Activated CD8-positive, alpha-beta memory T cell treated with anti-CD3 and anti-CD28 coated beads, Interleukin-2, amount 50 U/mL, for 48 hours (primary cell): ENCODE measurements at regions not wholly inside any gene's neighbourhood (a gene's known extent, or its start where the extent isn't known, plus 50 kb on each side); places are given as distances from the start of the nearest gene placed in this dataset.

Source experiments
- DNase-seq: peaks from one replicate; pipeline ENCODE4 v3.0.0-alpha.2; 2020

- no peak for DNase-seq
Observed at GRCh38 chr10:4475827-4476490, 350.0 kb upstream of the AKR1E2 start.

- no peak for DNase-seq
Observed at GRCh38 chr10:4474829-4475228, 351.2 kb upstream of the AKR1E2 start.

GRCh38 chr10:4473977-4474376 lies 352.0 kb upstream of the AKR1E2 start:
- no peak for DNase-seq

GRCh38 chr10:4472190-4472904 lies 353.7 kb upstream of the AKR1E2 start:
- no peak for DNase-seq

GRCh38 chr10:4470231-4470835 lies 355.7 kb upstream of the AKR1E2 start:
- no peak for DNase-seq

GRCh38 chr10:4467481-4467880 lies 358.5 kb upstream of the AKR1E2 start:
- no peak for DNase-seq

- DNase-seq = no peak
Observed at GRCh38 chr10:4460267-4460666, 365.7 kb upstream of the AKR1E2 start.

GRCh38 chr10:4459531-4459930 lies 366.5 kb upstream of the AKR1E2 start:
- DNase-seq = no peak

GRCh38 chr10:4457597-4457996 lies 368.4 kb upstream of the AKR1E2 start:
- no peak for DNase-seq

- no peak for DNase-seq
Observed at GRCh38 chr10:4456776-4457175, 369.2 kb upstream of the AKR1E2 start.

GRCh38 chr10:4456279-4456678 lies 369.7 kb upstream of the AKR1E2 start:
- no peak for DNase-seq

GRCh38 chr10:4453950-4454349 lies 372.1 kb upstream of the AKR1E2 start:
- no peak for DNase-seq

GRCh38 chr10:4453276-4453675 lies 372.7 kb upstream of the AKR1E2 start:
- no peak for DNase-seq

GRCh38 chr10:4450981-4451908 lies 374.8 kb upstream of the AKR1E2 start:
- DNase-seq = no peak

- no peak for DNase-seq
Observed at GRCh38 chr10:4450169-4450568, 375.8 kb upstream of the AKR1E2 start.

GRCh38 chr10:4448030-4448429 lies 378.0 kb upstream of the AKR1E2 start:
- DNase-seq = no peak

- DNase-seq = no peak
Observed at GRCh38 chr10:4443419-4443818, 382.6 kb upstream of the AKR1E2 start.

- DNase-seq = no peak
Observed at GRCh38 chr10:4442296-4442695, 383.7 kb upstream of the AKR1E2 start.

GRCh38 chr10:4440260-4440659 lies 385.7 kb upstream of the AKR1E2 start:
- DNase-seq = no peak

GRCh38 chr10:4437791-4438190 lies 388.2 kb upstream of the AKR1E2 start:
- no peak for DNase-seq

GRCh38 chr10:4437061-4437460 lies 388.9 kb upstream of the AKR1E2 start:
- no peak for DNase-seq

- DNase-seq = no peak
Observed at GRCh38 chr10:4436103-4436502, 389.9 kb upstream of the AKR1E2 start.

- DNase-seq = no peak
Observed at GRCh38 chr10:4434516-4435071, 391.4 kb upstream of the AKR1E2 start.
